T47D (cell line): ENCODE measurements at regions not wholly inside any gene's neighbourhood (a gene's known extent, or its start where the extent isn't known, plus 50 kb on each side); places are given as distances from the start of the nearest gene placed in this dataset.
"Not testable (repeated sequence)": the region's sequence is repeated elsewhere in the genome, so short reads cannot be mapped to it uniquely, and the experiment has no call there.

Experiments
- DNase-seq, 2 experiments: peaks; one replicate each; pipeline versions ENCODE4 v3.0.0 to v3.0.0-alpha.2; 2011 to 2012; ENCODE audit warnings: low read depth in 1 of 2, low spot score in 1 of 2
- JUND ChIP-seq: IDR thresholded peaks from 2 replicates; pipeline ENCODE4 v1.6.1; 2012; ENCODE audit warnings: low read depth
- in situ Hi-C: cut with HindIII; loops from 2 replicates; pipeline ENCODE4 v1.10.0; 2016; ENCODE audit warnings: low sequenced_read_pairs, low pct_unique_long_range_greater_than_20kb

DNA sequence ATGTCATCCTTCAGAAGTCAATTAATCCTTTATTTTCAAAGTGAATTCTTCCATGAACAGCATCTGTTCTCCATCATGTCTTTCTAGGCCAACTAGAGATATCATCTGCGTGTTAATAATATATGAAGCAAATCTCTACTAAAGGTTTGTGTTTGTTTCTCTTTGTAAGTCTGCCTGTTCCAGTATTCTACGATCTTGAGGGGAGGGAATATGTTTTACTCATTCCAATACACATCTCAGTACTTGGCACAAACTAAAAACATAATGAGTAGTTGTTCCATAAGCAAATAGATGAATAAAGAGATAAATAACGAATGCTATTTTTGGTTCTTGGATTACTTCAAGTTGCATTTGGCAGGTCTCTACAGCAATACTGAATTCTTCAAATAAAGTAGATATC is 470.7 kb upstream of the GRIN3A start:
- in situ Hi-C loops, result no loop called here
- no peak for DNase-seq
- TF ChIP-seq JUND, result no peak

DNA sequence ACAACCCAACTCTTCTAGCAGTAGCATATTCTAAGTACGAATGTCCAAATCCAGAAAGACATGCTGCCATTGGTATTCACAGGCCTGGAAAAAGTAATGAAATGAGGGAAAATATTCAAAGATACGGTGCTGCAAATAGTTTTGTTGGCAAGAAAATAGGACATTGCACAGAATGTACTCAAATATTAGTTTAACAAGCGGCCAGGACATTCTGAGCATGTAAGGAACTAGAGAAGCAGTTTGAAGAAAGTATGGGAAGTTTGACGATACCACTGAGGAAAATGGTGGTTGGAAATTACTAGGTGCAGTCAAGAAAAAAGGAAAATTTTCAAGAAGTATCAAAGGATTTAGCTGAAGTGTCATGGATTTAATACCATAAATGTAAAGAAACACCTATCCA is 468.0 kb upstream of the GRIN3A start:
- no peak for TF ChIP-seq JUND
- in situ Hi-C loops, result no loop called here
- DNase-seq, result no peak

DNA sequence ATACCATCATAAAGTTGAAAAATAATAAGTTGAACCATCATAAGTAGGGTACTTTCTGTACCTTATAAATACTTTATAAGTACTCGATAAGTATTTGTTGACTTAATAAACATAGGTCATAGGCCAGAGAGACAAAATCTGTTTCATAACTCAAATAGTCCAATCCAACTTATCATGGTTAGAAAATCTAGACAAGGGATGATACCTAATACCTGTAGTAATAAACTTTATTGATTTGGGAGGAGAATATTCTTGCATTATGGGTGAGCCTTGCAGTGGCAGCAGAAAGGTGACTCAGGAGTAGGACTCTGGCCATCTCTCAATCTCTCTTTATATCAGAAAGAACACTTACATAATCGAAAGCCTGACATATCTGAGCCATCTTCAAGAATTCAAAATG is 466.8 kb upstream of the GRIN3A start:
- no peak for DNase-seq
- in situ Hi-C loops, result no loop called here
- no peak for TF ChIP-seq JUND

DNA sequence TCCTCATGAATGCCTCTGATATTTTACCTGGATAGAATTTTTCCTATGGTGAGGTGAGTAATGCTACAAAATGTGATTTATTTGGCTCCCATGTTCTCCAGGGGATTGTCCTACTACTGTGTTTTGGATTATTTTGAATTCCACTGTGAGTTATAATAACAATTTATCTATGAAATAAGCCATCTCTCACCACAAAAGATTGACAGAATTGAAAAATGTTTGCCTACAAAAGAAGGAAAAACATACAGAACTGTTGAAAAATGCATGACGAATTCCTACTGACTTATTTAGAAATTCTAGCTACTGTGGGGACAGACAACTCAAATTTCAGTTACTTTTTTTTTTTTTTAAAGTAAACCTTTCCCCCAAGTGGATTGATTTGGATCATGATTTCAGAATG is 463.7 kb upstream of the GRIN3A start:
- no peak for TF ChIP-seq JUND
- no peak for DNase-seq
- in situ Hi-C loops, result no loop called here

DNA sequence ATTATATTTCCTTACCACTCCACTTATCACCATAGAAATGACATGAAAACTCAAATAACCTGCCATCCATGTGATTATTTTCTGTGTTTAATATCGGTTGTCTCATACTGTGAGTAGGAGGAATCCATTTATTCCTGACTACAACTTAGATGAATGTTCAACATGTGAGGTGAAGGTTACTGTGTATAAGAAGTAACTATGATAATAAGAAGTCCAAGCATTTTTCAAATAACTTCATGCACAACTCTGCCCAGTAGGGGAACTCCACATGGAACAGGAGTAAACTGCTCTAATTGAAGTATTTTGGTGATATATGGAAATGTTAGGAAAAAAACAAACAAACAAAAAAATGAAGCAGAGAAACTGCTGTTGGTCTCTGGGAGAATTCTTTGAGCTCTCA is 447.5 kb upstream of the GRIN3A start:
- TF ChIP-seq JUND, result no peak
- no peak for DNase-seq
- in situ Hi-C loops, result no loop called here

DNA sequence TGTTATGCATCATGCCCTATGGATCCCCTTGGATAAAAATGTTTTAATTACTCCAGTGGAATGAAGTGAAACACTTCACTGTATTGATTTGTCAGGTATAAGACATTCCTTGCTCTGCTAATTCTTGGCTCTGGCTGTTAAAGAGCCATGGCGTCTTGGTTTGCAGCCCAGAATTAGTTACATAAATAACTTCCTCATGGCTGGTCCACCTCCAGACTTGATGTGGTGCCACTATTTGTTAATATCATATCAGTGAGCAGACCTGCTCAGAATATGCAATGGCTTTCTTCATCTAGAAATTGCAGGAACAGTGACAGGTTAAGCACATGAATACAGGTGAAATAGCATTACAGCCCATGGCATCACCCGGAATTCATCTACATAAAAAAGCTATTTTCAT is 446.9 kb upstream of the GRIN3A start:
- no peak for TF ChIP-seq JUND
- no peak for DNase-seq
- in situ Hi-C loops, result no loop called here

DNA sequence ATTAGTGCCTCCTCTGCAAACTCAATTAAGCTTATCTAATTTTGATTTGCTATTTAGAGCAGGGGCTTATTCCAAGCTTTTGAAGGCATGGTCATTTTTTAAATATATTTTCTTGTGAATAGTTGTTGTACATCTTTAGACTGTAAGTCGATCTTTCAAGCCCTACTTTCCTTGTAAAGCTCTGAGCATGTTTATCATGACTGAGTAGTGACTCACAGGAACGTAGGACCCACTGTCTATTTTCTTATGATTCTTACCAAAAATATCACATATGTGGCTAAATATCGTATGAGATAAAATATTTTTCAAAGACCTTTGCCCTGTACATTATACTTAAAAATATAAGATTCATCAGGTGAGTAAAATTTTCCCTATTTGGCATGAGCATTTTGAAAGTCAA is 440.4 kb upstream of the GRIN3A start:
- no peak for DNase-seq
- in situ Hi-C loops, result no loop called here
- no peak for TF ChIP-seq JUND

DNA sequence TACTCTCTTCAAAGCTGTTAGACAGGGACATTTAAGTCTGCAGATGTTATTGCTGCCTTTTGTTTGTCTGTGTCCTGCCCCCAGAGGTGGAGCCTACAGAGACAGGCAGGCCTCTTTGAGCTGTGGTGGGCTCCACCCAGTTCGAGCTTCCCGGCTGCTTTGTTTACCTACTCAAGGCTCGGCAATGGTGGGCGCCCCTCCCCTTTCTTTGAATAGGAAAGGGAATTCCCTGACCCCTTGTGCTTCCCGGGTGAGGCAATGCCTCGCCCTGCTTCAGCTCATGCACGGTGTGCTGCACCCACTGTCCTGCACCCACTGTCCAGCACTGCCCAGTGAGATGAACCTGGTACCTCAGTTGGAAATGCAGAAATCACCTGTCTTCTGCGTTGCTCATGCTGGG is 435.8 kb upstream of the GRIN3A start:
- in situ Hi-C loops, result not testable (repeated sequence)

DNA sequence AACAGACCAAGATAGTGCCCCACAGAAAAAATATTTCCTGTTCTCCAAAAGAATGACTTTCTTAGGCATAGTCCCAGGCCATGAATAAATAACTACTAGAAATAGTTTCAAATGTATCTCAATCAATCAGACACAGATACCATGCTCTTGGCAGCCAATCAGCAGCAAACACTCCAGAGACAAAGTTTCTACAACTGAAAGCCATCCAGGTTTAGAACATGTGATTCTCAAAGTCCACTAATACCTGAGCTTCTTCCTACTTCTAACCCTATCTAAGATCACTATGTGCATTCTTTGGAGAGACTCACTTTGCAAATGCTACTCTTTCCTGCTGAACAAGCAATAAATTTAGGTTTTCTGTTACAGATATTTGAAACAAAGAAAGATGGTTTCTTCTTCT is 425.8 kb upstream of the GRIN3A start:
- no peak for TF ChIP-seq JUND
- in situ Hi-C loops, result no loop called here
- DNase-seq, result no peak

More for the DNA sequence above, 435.8 kb upstream of the GRIN3A start:
- DNase-seq, result not testable (repeated sequence)

DNA sequence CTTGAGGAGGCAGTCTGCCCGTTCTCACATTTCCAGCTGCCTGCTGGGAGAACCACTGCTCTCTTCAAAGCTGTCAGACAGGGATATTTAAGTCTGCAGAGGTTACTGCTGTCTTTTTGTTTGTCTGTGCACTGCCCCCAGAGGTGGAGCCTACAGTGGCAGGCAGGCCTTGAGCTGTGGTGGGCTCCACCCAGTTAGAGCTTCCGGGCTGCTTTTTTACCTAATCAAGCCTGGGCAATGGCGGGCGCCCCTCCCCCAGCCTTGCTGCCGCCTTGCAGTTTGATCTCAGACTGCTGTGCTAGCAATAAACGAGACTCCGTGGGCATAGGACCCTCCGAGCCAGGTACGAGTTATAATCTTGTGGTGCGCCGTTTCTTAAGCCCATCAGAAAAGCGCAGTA is 414.6 kb upstream of the GRIN3A start:
- in situ Hi-C loops, DNase-seq: not testable (repeated sequence)

DNA sequence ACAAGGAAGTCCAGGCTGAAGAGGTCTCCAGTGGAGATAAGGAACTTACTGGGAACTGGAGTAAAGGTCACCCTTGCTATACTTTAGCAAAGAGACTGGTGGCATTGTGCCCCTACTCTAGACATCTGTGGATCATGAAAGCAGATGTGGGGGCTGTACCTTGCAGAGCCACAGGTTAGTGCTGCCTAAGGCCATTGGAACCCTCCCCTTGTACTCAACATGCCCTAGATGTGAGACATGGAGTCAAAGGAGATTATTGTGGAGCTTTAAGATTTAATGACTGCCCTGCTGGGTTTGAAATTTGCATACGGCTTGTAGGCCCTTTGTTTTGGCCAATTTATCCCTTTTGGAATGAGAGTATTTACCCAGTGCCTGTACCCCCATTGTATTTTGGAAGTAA is 397.3 kb upstream of the GRIN3A start:
- no peak for TF ChIP-seq JUND
- DNase-seq, result no peak
- in situ Hi-C loops, result no loop called here

DNA sequence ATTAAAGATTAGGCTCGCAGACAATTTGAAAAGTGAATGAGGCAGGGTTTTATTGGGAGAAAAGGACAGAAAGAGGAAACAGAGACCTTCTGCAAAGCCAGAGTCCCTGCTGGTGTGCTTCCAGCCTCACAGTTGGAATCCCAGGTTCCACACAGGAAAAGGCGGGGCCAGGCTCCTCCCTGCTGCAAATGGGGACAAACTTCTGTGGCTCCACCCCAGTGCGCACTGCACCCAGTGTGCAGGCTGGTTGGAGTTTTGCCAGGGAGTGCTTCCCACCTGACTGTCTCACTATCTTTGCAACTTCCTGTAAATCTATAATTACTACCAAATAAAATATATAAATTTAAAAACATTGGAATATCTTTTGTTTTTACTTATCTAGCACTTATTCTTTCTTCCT is 386.0 kb upstream of the GRIN3A start:
- in situ Hi-C loops, result no loop called here
- DNase-seq, result no peak
- TF ChIP-seq JUND, result no peak

DNA sequence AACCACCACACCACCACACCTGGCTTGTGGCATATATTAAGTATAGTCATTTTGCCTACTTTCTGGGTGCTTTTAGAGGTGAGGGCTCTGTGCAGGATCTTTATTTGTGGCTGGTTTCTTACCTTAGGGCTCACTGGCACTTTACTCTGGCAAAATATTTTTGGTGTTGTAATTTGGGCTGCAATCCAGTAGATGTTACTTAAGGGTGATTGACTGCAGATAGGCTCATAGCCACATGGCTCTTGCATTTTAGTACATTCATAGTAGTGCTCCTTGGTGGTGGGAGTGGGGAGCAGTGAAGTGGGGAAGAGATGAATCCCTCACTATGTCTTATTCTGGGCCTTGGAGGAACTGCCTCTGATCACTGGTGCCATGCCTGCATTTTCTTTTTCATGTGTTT is 376.1 kb upstream of the GRIN3A start:
- DNase-seq, result no peak
- TF ChIP-seq JUND, result no peak
- in situ Hi-C loops, result no loop called here

DNA sequence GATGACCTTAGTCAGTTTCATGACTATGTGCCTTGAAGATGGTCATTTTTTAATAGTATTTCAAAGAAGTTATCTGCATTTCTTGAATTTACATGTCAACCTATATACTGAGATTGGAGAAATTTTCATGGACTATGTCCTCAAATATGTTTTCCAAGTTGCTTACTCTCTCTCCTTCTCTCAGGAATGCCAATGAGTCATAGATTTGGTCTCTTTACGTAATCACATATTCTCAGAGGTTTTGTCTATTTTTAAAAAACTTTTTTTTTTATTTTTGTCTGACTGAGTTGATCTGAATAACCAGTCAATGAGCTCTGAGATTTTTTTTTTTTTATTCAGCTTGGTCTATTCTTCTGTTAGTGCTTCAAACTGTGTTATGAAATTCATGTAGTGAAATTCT is 374.7 kb upstream of the GRIN3A start:
- TF ChIP-seq JUND, result no peak
- in situ Hi-C loops, result no loop called here
- DNase-seq, result no peak

DNA sequence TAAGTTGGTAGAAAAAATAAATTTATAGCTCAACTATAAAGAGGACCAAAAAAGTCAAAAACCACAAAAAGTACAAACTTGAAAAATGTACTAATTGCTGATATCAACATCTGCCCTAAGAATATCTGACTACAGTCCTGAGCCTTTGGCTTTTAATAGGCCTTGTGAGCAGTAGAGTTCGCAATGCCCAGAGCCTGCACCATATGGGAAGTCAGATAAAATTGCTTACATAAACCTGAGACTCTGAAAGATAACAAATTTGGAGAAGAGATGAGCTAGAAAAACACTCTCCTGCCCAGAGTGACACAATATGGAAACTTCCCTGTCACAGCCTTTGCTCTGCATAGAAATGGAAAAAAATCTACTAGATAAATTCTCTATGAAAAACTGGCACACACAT is 368.0 kb upstream of the GRIN3A start:
- in situ Hi-C loops, result no loop called here
- no peak for TF ChIP-seq JUND
- DNase-seq, result no peak
